GM12864 (cell line): ENCODE measurements at regions not wholly inside any gene's neighbourhood (a gene's known extent, or its start where the extent isn't known, plus 50 kb on each side); places are given as distances from the start of the nearest gene placed in this dataset.

Experiments
- DNase-seq: peaks from one replicate; pipeline ENCODE4 v3.0.0-alpha.2; 2011; ENCODE audit warnings: low read depth
- H3K4me3 ChIP-seq: 2 replicates; pipeline ENCODE4 v1.5.1; 2011; ENCODE audit warnings: mild to moderate bottlenecking, low read depth, low read length, control low read depth
- TF ChIP-seq, protein P1 (sequence below): IDR thresholded peaks from 2 replicates; pipeline ENCODE4 v1.5.1; 2011; ENCODE audit warnings: low read depth, mild to moderate bottlenecking, moderate library complexity, low read length, control low read depth, inconsistent platforms; ENCODE audit errors: missing control alignments

DNA sequence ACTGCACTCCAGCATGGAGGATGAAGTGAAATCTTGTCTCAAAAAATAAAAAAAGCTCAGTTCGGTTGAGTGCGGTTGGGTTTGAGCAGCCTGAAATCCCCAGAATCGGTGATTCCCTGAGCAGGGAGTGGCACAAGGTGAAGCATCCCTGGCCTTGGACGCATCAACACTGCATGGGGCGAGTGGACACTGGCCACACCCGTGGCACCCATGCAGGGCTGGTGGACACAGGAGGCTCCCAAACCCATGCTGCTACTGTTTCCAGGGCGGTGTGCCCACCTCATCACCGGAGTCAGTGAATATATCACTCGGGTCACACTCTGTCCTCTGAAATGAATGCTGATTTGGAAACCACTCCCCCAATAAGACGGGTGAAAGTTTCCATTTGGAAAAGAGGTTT lies 53.4 kb upstream of the ACTRT2 start:
- H3K4me3 ChIP-seq = no peak overlapping the region
- TF ChIP-seq, protein P1, sequence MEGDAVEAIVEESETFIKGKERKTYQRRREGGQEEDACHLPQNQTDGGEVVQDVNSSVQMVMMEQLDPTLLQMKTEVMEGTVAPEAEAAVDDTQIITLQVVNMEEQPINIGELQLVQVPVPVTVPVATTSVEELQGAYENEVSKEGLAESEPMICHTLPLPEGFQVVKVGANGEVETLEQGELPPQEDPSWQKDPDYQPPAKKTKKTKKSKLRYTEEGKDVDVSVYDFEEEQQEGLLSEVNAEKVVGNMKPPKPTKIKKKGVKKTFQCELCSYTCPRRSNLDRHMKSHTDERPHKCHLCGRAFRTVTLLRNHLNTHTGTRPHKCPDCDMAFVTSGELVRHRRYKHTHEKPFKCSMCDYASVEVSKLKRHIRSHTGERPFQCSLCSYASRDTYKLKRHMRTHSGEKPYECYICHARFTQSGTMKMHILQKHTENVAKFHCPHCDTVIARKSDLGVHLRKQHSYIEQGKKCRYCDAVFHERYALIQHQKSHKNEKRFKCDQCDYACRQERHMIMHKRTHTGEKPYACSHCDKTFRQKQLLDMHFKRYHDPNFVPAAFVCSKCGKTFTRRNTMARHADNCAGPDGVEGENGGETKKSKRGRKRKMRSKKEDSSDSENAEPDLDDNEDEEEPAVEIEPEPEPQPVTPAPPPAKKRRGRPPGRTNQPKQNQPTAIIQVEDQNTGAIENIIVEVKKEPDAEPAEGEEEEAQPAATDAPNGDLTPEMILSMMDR = no peak
- DNase-seq = no peak

DNA sequence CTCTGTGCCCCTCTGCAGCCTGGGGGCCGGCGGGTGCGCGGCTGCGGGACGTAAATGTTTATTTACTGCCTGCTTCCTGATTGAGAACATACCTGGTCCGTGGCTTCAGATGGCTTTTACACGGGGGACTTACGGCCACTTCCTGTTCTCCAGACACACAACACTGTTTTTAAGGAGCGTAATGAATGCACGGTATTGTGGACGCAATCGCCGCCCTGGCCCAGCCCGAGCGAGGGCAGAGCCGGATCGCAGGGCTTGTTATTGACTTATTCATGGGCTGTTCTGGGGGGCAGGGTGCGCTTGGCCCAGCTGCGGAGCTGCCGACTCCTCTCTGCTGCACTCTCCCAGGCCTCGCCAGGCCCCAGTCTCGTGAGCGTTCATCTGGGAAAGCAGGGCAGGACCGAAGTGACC lies 52.8 kb upstream of the ACTRT2 start:
- DNase-seq = no peak
- TF ChIP-seq, protein P1 = no peak
- no peak overlapping the region for H3K4me3 ChIP-seq

DNA sequence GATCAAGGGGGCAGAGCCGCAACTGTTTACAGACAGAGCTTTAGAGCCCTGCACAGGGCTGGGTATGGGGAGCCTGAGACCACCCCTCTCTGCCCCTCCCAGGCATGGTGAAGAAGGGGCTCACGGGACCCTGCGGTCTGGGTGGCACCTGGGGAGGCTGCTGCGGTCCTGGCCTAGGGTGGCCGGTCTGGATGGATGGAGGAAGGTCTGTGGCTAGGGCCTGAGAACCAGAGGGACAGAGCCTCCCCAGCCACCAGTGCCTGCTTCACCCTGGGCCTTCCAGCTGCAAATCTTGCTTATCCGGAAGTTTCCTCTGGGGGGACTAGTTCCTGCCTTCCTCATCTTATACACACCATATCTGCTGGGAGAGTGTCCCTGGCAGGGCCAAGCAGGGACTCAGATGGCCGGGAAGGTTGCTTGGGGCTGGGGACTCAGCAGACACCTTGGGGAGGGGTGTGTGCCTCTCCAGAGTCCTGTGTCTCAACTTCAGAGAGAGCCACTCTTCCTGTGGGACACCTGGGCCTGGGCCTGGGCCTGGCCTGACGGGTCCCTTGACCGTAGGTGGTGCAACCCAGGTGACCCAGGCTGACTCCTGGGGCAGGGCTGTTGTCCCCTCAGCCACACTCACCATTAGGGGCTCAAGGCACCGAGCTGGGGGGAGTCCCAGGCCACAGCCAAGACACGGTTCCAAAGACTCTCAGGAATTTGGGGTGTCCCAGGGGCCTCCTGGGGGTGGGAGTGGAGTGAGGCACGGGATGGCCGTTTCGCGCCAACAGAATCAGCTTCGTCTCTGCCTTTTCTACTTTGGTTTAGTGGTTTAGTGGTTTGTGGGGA lies 52.0 kb upstream of the ACTRT2 start:
- H3K4me3 ChIP-seq = no peak overlapping the region
- TF ChIP-seq, protein P1 = no peak
- no peak for DNase-seq

DNA sequence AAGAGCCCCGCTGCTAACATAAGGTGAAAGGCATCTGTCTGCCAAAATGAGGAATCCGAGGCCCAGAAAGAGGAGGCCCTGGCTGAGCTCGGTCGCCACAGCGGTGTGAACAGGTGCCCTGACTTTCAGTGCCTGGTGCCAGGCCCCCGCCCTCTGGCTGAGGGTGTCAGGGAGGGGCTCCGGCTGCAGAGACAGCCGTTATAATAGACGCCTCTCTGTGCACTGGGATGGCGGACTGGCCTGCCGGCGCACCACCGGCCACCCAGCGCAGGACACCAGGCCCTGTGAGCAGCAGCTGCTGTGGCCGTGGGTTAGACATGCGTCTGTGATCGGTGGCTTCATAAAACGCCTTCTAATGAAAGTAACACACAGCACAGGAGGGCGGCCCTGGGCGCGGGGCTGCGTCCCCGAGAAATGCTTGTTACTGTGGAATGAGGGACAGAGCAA lies 51.4 kb upstream of the ACTRT2 start:
- H3K4me3 ChIP-seq = no peak overlapping the region
- TF ChIP-seq, protein P1 = no peak
- no peak for DNase-seq

DNA sequence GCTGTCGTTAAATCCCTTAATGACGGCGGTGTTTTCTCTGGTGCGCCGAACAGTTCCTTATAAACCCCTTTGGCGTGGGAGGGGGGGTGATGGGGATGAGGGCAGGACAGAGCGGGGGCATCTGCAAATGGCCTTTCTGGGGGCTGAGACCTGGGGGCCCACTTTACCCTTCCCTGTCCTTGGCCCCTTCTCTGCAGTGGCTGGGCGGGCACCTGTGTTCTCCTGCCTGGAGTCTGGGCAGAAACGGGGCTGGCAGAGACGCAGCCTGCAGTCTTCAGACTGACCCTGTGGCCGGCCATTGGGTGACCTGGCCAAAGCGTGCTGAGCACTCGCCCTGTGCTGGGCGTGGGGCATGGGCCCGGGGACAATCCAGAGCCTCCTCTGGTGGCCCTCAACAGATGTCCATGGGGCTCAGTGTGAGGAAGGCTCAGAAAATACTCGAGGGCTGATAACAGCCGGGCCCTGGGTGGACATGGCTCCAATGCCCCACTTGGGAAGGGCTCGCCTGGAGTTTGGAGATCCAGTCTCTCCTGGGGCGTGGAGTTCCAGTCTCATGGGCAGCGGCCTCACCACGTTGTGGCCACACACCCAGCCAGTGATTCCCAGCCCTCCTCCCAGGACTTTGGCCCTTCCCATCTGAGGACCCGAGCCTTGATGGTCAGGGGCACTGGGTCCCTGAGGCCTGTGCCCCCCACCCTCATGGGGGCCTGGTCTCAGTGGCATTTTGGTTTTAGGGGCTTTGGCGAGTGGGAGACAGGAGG lies 50.8 kb upstream of the ACTRT2 start:
- TF ChIP-seq, protein P1 = no peak
- no peak overlapping the region for H3K4me3 ChIP-seq
- DNase-seq = no peak

DNA sequence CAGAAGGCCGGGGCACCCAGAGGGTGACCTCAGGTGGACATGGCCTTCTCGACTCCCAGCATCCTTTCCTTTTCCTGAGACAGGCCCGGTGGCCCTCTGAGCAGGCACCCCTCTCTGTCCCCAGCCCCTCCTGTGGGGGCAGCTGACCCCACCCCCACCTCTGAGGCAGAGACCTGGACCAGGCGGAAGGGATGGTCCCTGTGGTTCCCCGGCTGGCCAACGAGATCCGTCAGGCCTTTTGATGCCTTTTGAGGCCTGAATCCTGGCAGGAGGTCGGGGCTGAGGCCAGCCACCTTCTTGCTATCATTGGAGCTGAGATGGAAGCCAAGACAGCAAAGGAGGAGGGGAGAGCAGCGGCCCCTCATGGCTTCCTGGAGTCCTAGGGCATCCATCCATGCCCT lies 50.2 kb upstream of the ACTRT2 start:
- no peak for DNase-seq
- no peak overlapping the region for H3K4me3 ChIP-seq
- TF ChIP-seq, protein P1 = no peak
